GM12892 (cell line): ENCODE measurements at regions not wholly inside any gene's neighbourhood (a gene's known extent, or its start where the extent isn't known, plus 50 kb on each side); places are given as distances from the start of the nearest gene placed in this dataset.
A peak's percentile ranks its signal among the peaks of the same experiment; 100 is the strongest.

Experiments
- DNase-seq: peaks from one replicate; pipeline ENCODE4 v3.0.0; 2011; ENCODE audit not compliant: insufficient read length
- FAIRE-seq: peaks from 2 replicates; lab custom pipeline; 2011; peaks lifted over from hg19 to GRCh38; lab: Jason Lieb, UNC
- POLR2A ChIP-seq: IDR thresholded peaks from 2 replicates; pipeline ENCODE4 v1.6.1; 2011; ENCODE audit warnings: low read depth, low read length, control low read depth
- POLR2AphosphoS5 ChIP-seq: IDR thresholded peaks from 2 replicates; pipeline ENCODE4 v1.6.1; 2011; ENCODE audit warnings: low read depth, low read length, control low read depth
- TAF1 ChIP-seq: IDR thresholded peaks from 2 replicates; pipeline ENCODE4 v1.6.1; 2011; ENCODE audit warnings: low read depth, mild to moderate bottlenecking, control low read depth, low read length, borderline replicate concordance

- no peak for TF ChIP-seq POLR2AphosphoS5
- no peak for TF ChIP-seq POLR2A
- no peak for TF ChIP-seq TAF1
- FAIRE-seq (no peak), DNase-seq (no peak)
Observed at GRCh38 chr2:133948610-133949290, 305.1 kb upstream of the MGAT5 start.

DNA sequence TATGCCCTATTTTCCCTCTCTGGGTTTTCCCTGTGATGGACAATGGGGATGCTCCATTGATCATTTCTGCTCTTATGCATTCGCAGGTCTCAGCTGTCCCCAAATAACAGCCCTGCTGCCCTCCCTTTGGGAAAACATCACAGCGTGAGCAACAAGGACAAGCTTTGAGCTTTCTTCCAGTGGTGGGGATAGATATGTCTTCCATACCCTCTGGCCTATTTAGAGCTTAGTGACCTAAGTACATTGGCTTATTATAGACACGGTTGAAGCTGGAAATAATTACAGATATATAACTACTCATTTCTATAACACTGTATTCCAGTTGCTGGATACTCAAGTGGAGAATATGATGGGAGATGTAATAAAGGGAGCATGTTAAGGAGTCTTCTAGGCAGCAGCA lies 304.3 kb upstream of the MGAT5 start:
- DNase-seq, result no peak
- no peak for FAIRE-seq
- TF ChIP-seq POLR2AphosphoS5, result no peak
- no peak for TF ChIP-seq POLR2A
- no peak for TF ChIP-seq TAF1

- FAIRE-seq, result peak; percentile 58
- DNase-seq, result no peak
- TF ChIP-seq POLR2A, result no peak
Observed at GRCh38 chr2:133951209-133951608, 302.7 kb upstream of the MGAT5 start.

- peak; percentile 86 for FAIRE-seq
- TF ChIP-seq POLR2A, result no peak
- TF ChIP-seq TAF1, result no peak
- TF ChIP-seq POLR2AphosphoS5, result no peak
- no peak for DNase-seq
Observed at GRCh38 chr2:133952420-133952819, 301.5 kb upstream of the MGAT5 start.

DNA sequence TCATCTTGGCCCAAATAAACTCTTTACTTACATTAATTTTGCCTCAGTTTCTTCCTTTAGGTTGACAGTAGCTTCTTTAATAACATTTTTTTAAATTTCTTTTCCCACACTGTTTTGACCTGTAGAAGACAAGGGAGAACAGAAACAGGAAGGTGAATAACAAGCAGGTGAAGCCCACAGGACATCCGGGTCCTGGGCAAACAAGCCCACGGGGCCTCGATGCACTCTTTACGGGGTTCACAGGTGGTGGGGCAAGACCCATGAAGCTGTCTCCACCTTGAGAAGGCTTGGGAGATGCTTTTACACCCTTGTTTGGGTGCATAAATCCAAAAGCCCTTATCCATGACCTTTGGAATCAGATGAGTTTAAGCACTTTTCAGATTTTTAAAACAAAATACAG lies 301.0 kb upstream of the MGAT5 start:
- no peak for TF ChIP-seq POLR2AphosphoS5
- TF ChIP-seq TAF1, result no peak
- no peak for TF ChIP-seq POLR2A

GRCh38 chr2:133953524-133953923 lies 300.3 kb upstream of the MGAT5 start:
- FAIRE-seq (no peak), DNase-seq (no peak)
- TF ChIP-seq POLR2A (no peak), TAF1 (no peak), POLR2AphosphoS5 (no peak)

More for the DNA sequence above, 301.0 kb upstream of the MGAT5 start:
- FAIRE-seq (no peak), DNase-seq (no peak)

GRCh38 chr2:133954636-133955035 lies 299.2 kb upstream of the MGAT5 start:
- FAIRE-seq, result peak; percentile 53
- TF ChIP-seq POLR2A (no peak), POLR2AphosphoS5 (no peak), TAF1 (no peak)
- no peak for DNase-seq

DNA sequence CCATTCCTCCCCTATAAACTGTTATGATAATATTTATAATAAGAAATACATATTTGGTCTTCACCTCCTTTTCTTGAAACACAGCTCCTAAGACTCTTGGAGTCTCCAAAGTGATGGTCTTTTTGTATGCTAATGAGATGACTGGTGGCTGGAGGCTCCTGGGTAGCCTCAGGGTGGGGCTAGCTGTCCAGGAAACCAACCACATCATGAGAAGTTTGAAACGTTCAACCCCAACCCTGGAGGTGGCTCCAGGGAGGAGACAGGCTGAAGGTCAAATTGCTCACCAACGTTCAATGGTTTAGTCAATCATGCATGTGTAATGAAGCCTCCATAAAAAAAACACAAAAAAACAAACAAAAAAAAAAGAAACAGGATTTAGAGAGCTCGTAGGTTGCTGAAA lies 298.7 kb upstream of the MGAT5 start:
- FAIRE-seq, result no peak
- TF ChIP-seq POLR2A (no peak), POLR2AphosphoS5 (no peak), TAF1 (no peak)
- DNase-seq, result no peak

DNA sequence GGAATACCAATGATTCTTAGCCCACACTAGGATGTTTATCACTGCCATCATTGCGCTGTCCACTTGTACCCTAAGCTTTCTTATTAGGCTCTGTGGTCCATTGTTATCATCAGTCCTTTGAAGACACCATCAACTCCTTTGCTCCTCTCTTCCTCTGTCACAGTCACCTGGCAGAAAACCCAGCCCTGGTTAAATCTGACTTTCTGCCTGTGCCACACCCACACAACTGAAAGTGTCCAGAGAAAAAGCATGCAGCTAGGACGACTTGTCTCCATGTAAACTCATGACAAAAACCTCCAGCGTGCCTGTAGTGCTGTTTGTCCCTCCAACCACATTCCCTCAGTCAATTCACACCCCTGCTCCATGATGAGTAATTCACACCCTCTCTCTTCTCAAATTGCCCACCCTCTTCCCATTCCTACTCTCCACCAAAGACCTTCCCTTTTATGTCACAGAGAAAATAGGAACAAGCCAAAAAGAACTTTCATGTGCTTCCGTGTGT lies 297.4 kb upstream of the MGAT5 start:
- FAIRE-seq (no peak), DNase-seq (no peak)
- TF ChIP-seq POLR2AphosphoS5, result no peak
- TF ChIP-seq TAF1, result no peak
- no peak for TF ChIP-seq POLR2A

GRCh38 chr2:133957724-133958480 lies 296.0 kb upstream of the MGAT5 start:
- no peak for TF ChIP-seq TAF1
- no peak for TF ChIP-seq POLR2AphosphoS5
- no peak for TF ChIP-seq POLR2A
- FAIRE-seq, result no peak
- DNase-seq, result no peak

DNA sequence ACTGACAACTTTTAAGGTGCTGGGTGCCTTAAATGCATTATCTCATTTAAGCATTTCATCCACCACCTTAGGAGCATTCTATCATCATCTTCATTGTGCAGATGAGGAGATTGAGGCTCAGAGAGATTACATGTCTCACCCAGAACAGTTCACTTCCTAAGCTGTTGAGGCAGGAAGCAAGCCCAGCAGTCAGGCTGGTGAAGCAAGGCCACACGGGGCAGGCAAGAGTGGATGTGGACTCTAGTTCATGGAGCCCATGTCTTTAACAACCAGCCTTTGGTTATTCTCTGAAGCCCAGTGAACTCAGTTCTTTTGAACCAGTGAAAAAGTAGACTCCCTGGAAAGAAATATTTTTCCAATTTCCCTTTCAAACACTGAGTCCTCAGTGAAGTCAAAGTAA lies 294.8 kb upstream of the MGAT5 start:
- no peak for FAIRE-seq
- DNase-seq, result no peak
- no peak for TF ChIP-seq POLR2A
- no peak for TF ChIP-seq POLR2AphosphoS5
- no peak for TF ChIP-seq TAF1

DNA sequence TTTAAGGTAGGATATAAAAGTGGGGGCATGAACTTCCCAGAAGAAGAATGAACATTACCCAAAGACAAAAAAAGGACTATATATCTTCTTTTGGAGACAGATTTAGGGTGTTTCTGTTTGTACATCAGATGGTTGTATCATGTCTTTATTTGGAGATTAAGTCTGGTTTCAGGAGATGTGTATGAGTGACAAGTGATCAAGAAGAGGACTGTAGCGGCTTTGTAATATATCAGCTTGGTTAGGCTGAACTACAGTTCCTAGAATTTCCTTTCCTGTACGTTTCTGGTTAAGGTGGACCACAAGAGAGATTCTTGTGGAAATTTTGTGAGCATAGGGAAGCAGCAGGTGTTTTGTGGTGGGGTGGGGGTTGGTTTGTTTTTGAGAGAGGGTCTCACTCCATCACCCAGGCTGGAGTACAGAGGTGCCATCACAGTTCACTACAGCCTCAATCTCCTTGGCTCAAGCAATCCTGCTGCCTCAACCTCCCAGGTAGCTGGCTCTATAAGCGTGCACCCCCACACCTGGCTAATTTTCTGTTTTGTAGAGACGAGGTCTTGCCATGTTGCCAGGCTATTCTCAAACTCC lies 287.1 kb upstream of the MGAT5 start:
- TF ChIP-seq TAF1 (no peak), POLR2AphosphoS5 (no peak), POLR2A (no peak)
- FAIRE-seq (no peak), DNase-seq (no peak)
